CD4-positive, alpha-beta memory T cell (primary cell): ENCODE measurements at regions not wholly inside any gene's neighbourhood (a gene's known extent, or its start where the extent isn't known, plus 50 kb on each side); places are given as distances from the start of the nearest gene placed in this dataset.
"Not testable (repeated sequence)": the region's sequence is repeated elsewhere in the genome, so short reads cannot be mapped to it uniquely, and the experiment has no call there.

ENCODE experiments used
- CTCF ChIA-PET: fragments of 350-600 bp; sonication (Branson Sonifier 250); formaldehyde crosslinking; loops from one replicate; lab custom pipeline; 2021; ENCODE audit warnings: inconsistent platforms; ENCODE audit not compliant: partially characterized antibody; lab: Charles Lee
- POLR2A ChIA-PET: fragments of 350-600 bp; sonication (Branson Sonifier 250); formaldehyde crosslinking; loops from one replicate; lab custom pipeline; 2021; ENCODE audit not compliant: partially characterized antibody; lab: Charles Lee
- DNase-seq, 5 donors: peaks; one replicate each; pipeline versions ENCODE4 v3.0.0 to v3.0.0-alpha.2; 2020 to 2022; ENCODE audit warnings: mixed read lengths in 1 of 5
- H3K27ac ChIP-seq: one replicate; pipeline ENCODE4 v1.7.0; 2013; ENCODE audit warnings: low read depth, low read length
- H3K27me3 ChIP-seq: 2 replicates; pipeline ENCODE4 v1.7.0; 2013; ENCODE audit warnings: mild to moderate bottlenecking, low read length, moderate library complexity; ENCODE audit not compliant: insufficient read depth
- H3K36me3 ChIP-seq: 2 replicates; pipeline ENCODE4 v1.7.0; 2013; ENCODE audit warnings: mild to moderate bottlenecking, low read length, moderate library complexity; ENCODE audit not compliant: insufficient read depth
- H3K4me1 ChIP-seq: 2 replicates; pipeline ENCODE4 v1.7.0; 2013; ENCODE audit warnings: mild to moderate bottlenecking, low read length, moderate library complexity; ENCODE audit not compliant: insufficient read depth
- H3K4me3 ChIP-seq, 2 donors: one replicate each; pipeline ENCODE4 v1.7.0; 2013; ENCODE audit warnings: low read length in 2 of 2, mild to moderate bottlenecking in 1 of 2
- H3K9me3 ChIP-seq, 2 donors: one replicate each; pipeline ENCODE4 v1.7.0; 2013; ENCODE audit warnings: low read length in 2 of 2, control low read depth in 1 of 2; ENCODE audit not compliant: control insufficient read depth in 1 of 2
- H3K27ac Mint-ChIP-seq, 7 donors: one replicate each; pipeline ENCODE4 v1.8.0; 2020 to 2021; ENCODE audit warnings: mixed read lengths in 7 of 7, mild to moderate bottlenecking in 6 of 7, inconsistent platforms in 3 of 7, moderate library complexity in 3 of 7
- H3K27me3 Mint-ChIP-seq, 2 donors: one replicate each; pipeline ENCODE4 v1.8.0; 2020 to 2021; ENCODE audit warnings: mixed read lengths in 2 of 2
- H3K36me3 Mint-ChIP-seq, 2 donors: one replicate each; pipeline ENCODE4 v1.8.0; 2020 to 2021; ENCODE audit warnings: mixed read lengths in 2 of 2, inconsistent platforms in 1 of 2, mild to moderate bottlenecking in 1 of 2
- H3K4me1 Mint-ChIP-seq, 4 donors: one replicate each; pipeline ENCODE4 v1.8.0; 2020 to 2021; ENCODE audit warnings: mixed read lengths in 4 of 4, mild to moderate bottlenecking in 1 of 4
- H3K4me3 Mint-ChIP-seq, 8 donors: one replicate each; pipeline ENCODE4 v1.8.0; 2020 to 2021; ENCODE audit warnings: mixed read lengths in 8 of 8, mild to moderate bottlenecking in 7 of 8, moderate library complexity in 6 of 8, inconsistent platforms in 3 of 8
- H3K9me3 Mint-ChIP-seq, 8 donors: one replicate each; pipeline ENCODE4 v1.8.0; 2020 to 2021; ENCODE audit warnings: mixed read lengths in 8 of 8, mild to moderate bottlenecking in 5 of 8, inconsistent platforms in 3 of 8, moderate library complexity in 1 of 8
- intact Hi-C: fragments of 100-400 bp; cut with micrococcal nuclease; formaldehyde crosslinking; loops from one replicate; pipeline ENCODE4 v1.15.1; 2023

- H3K4me1 Mint-ChIP-seq, H3K4me3 ChIP-seq, H3K36me3 ChIP-seq, H3K4me3 Mint-ChIP-seq, H3K27me3 Mint-ChIP-seq, H3K9me3 Mint-ChIP-seq, H3K27ac Mint-ChIP-seq, CTCF ChIA-PET, H3K4me1 ChIP-seq, POLR2A ChIA-PET, H3K27me3 ChIP-seq, H3K27ac ChIP-seq, H3K9me3 ChIP-seq, DNase-seq, H3K36me3 Mint-ChIP-seq, intact Hi-C loops: not testable (repeated sequence)
Measured at GRCh38 chr12:13391375-13391774, 194.8 kb downstream of the EMP1 start.

- no peak for DNase-seq
- H3K4me1 Mint-ChIP-seq = no peaks in the 10 kb centered on the region
- no peak overlapping the region for H3K27ac ChIP-seq
- intact Hi-C loops = no loop called here
- H3K4me3 ChIP-seq = no peak overlapping the region
- ChIA-PET CTCF (no interaction called here), POLR2A (no interaction called here)
- H3K4me1 ChIP-seq = no peaks in the 10 kb centered on the region
- H3K4me3 Mint-ChIP-seq = no peak overlapping the region
- no peaks in the 10 kb centered on the region for H3K27me3 Mint-ChIP-seq
- H3K27ac Mint-ChIP-seq = no peak overlapping the region
- H3K36me3 ChIP-seq = no peaks in the 10 kb centered on the region
- H3K36me3 Mint-ChIP-seq = no peaks in the 10 kb centered on the region
- H3K9me3 Mint-ChIP-seq = peaks cover 0 to 1% (median 0%) of the 10 kb centered on the region in 8 donors
- no peaks in the 10 kb centered on the region for H3K27me3 ChIP-seq
- H3K9me3 ChIP-seq = no peaks in the 10 kb centered on the region
Measured at GRCh38 chr12:13390918-13391317, 194.4 kb downstream of the EMP1 start.

- Histone ChIP-seq H3K27me3 (no peaks in the 10 kb centered on the region), H3K4me3 (no peak overlapping the region), H3K9me3 (no peaks in the 10 kb centered on the region), H3K4me1 (no peaks in the 10 kb centered on the region), H3K27ac (no peak overlapping the region), H3K36me3 (no peaks in the 10 kb centered on the region)
- Mint-ChIP-seq H3K9me3 (peaks cover 0 to 1% (median 0%) of the 10 kb centered on the region in 8 donors), H3K4me3 (no peak overlapping the region), H3K36me3 (no peaks in the 10 kb centered on the region), H3K27ac (no peak overlapping the region), H3K4me1 (no peaks in the 10 kb centered on the region), H3K27me3 (peaks cover 0 to 2% of the 10 kb centered on the region in 2 donors)
- ChIA-PET POLR2A (no interaction called here), CTCF (no interaction called here)
- intact Hi-C loops = no loop called here
- DNase-seq = no peak
Measured at GRCh38 chr12:13390381-13390861, 193.9 kb downstream of the EMP1 start.

GRCh38 chr12:13387101-13387500 lies 190.6 kb downstream of the EMP1 start:
- no peaks in the 10 kb centered on the region for H3K36me3 Mint-ChIP-seq
- no peak for DNase-seq
- peaks cover 0 to 1% (median 0%) of the 10 kb centered on the region in 8 donors for H3K9me3 Mint-ChIP-seq
- CTCF ChIA-PET = no interaction called here
- peaks cover 2 to 5% of the 10 kb centered on the region in 2 donors for H3K27me3 Mint-ChIP-seq
- no peaks in the 10 kb centered on the region for H3K4me1 ChIP-seq
- no peaks in the 10 kb centered on the region for H3K4me1 Mint-ChIP-seq
- POLR2A ChIA-PET = no interaction called here
- H3K4me3 ChIP-seq = no peak overlapping the region
- no peak overlapping the region for H3K27ac Mint-ChIP-seq
- intact Hi-C loops = no loop called here
- H3K27me3 ChIP-seq = no peaks in the 10 kb centered on the region
- H3K27ac ChIP-seq = no peak overlapping the region
- H3K4me3 Mint-ChIP-seq = no peak overlapping the region
- no peaks in the 10 kb centered on the region for H3K36me3 ChIP-seq
- no peaks in the 10 kb centered on the region for H3K9me3 ChIP-seq

GRCh38 chr12:13386323-13387039 lies 190.0 kb downstream of the EMP1 start:
- no peak overlapping the region for H3K27ac ChIP-seq
- peaks cover 2 to 6% of the 10 kb centered on the region in 2 donors for H3K27me3 Mint-ChIP-seq
- DNase-seq = no peak
- H3K36me3 ChIP-seq = no peaks in the 10 kb centered on the region
- H3K4me3 ChIP-seq = no peak overlapping the region
- no peaks in the 10 kb centered on the region for H3K27me3 ChIP-seq
- H3K4me1 ChIP-seq = no peaks in the 10 kb centered on the region
- CTCF ChIA-PET = no interaction called here
- no peaks in the 10 kb centered on the region for H3K9me3 ChIP-seq
- POLR2A ChIA-PET = no interaction called here
- intact Hi-C loops = no loop called here
- H3K36me3 Mint-ChIP-seq = no peaks in the 10 kb centered on the region
- no peaks in the 10 kb centered on the region for H3K4me1 Mint-ChIP-seq
- peaks cover 0 to 1% (median 0%) of the 10 kb centered on the region in 8 donors for H3K9me3 Mint-ChIP-seq
- H3K27ac Mint-ChIP-seq = no peak overlapping the region
- no peak overlapping the region for H3K4me3 Mint-ChIP-seq

GRCh38 chr12:13383379-13383778 lies 186.9 kb downstream of the EMP1 start:
- Mint-ChIP-seq H3K36me3 (no peaks in the 10 kb centered on the region), H3K4me1 (no peaks in the 10 kb centered on the region), H3K27me3 (peaks cover 6% of the 10 kb centered on the region in 2 donors), H3K27ac (no peak overlapping the region), H3K4me3 (no peak overlapping the region), H3K9me3 (peaks cover 0 to 1% (median 0%) of the 10 kb centered on the region in 8 donors)
- H3K4me3 ChIP-seq = no peak overlapping the region
- intact Hi-C loops = no loop called here
- ChIA-PET CTCF (interaction anchor here (3.5 kb wide), 1 partner anchor 21 kb away, joined by 12 read pairs; no protein-coding TSS in a partner anchor), POLR2A (no interaction called here)
- H3K27me3 ChIP-seq = no peaks in the 10 kb centered on the region
- H3K9me3 ChIP-seq = no peaks in the 10 kb centered on the region
- no peak for DNase-seq
- no peaks in the 10 kb centered on the region for H3K36me3 ChIP-seq
- H3K4me1 ChIP-seq = no peaks in the 10 kb centered on the region
- no peak overlapping the region for H3K27ac ChIP-seq

- Histone ChIP-seq H3K27me3 (no peaks in the 10 kb centered on the region), H3K9me3 (no peaks in the 10 kb centered on the region), H3K4me1 (no peaks in the 10 kb centered on the region), H3K27ac (no peak overlapping the region), H3K36me3 (no peaks in the 10 kb centered on the region), H3K4me3 (no peak overlapping the region)
- intact Hi-C loops = no loop called here
- ChIA-PET CTCF (interaction anchor here (3.5 kb wide), 1 partner anchor 18 kb away, joined by 12 read pairs; no protein-coding TSS in a partner anchor), POLR2A (no interaction called here)
- Mint-ChIP-seq H3K36me3 (no peaks in the 10 kb centered on the region), H3K9me3 (peaks cover 0 to 1% (median 0%) of the 10 kb centered on the region in 8 donors), H3K27me3 (peaks cover 4 to 8% of the 10 kb centered on the region in 2 donors), H3K4me1 (no peaks in the 10 kb centered on the region), H3K27ac (no peak overlapping the region), H3K4me3 (no peak overlapping the region)
- DNase-seq = no peak
Measured at GRCh38 chr12:13380297-13380696, 183.8 kb downstream of the EMP1 start.
